Fibroblast of mammary gland (primary cell): ENCODE measurements at regions not wholly inside any gene's neighbourhood (a gene's known extent, or its start where the extent isn't known, plus 50 kb on each side); places are given as distances from the start of the nearest gene placed in this dataset.

Experiments
- DNase-seq: peaks from one replicate; pipeline ENCODE4 v3.0.0-alpha.2; 2010; ENCODE audit warnings: low read depth
- H3K4me3 ChIP-seq: 2 replicates; pipeline ENCODE4 v1.5.1; 2011; ENCODE audit warnings: low read depth, mild to moderate bottlenecking, low read length, moderate library complexity; ENCODE audit not compliant: control insufficient read depth
- TF ChIP-seq, protein P1 (sequence below): conservative IDR thresholded peaks from 2 replicates; pipeline ENCODE4 v1.5.1; 2011; ENCODE audit warnings: low read depth, low read length, inconsistent platforms; ENCODE audit not compliant: control insufficient read depth, insufficient read depth

DNA sequence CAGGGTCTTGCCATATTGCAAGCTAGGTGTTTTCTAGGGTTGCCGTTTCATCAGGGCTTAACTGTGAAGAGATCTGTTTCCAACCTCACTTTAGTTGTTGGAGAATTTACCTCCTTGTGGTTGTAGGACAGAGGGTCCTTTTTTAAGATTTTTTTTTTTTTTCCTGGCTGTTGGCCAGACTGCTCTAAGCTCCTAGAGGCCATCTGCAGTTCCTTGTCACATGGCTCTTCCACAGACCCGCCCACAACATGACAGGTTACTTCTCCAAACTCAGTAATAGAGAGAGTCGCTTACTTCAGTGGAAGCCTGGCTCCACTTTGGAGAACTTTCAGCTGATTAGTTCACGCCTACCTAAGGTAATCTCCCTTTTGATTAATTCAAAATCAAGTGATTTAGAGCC is 543.7 kb downstream of the DMRTA1 start:
- DNase-seq = no peak
- TF ChIP-seq, protein P1, sequence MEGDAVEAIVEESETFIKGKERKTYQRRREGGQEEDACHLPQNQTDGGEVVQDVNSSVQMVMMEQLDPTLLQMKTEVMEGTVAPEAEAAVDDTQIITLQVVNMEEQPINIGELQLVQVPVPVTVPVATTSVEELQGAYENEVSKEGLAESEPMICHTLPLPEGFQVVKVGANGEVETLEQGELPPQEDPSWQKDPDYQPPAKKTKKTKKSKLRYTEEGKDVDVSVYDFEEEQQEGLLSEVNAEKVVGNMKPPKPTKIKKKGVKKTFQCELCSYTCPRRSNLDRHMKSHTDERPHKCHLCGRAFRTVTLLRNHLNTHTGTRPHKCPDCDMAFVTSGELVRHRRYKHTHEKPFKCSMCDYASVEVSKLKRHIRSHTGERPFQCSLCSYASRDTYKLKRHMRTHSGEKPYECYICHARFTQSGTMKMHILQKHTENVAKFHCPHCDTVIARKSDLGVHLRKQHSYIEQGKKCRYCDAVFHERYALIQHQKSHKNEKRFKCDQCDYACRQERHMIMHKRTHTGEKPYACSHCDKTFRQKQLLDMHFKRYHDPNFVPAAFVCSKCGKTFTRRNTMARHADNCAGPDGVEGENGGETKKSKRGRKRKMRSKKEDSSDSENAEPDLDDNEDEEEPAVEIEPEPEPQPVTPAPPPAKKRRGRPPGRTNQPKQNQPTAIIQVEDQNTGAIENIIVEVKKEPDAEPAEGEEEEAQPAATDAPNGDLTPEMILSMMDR = no peak

DNA sequence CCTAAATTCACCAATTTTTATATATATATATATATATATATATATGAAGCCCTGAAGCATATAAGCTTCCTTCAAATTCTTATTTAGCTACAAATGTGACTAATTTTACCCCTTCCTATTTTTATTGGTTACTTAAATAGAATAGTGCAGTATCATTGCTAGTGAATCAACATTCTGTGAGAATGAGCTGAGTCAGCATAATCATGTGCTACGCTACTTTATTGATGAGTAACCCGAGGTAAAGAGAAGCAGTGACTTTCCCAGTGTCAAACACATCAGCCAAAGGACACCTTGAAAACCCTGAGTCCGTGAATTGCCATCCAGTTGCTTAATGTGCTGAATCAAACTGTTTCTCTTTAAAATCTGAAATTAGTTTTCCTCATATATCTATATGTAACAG is 546.2 kb downstream of the DMRTA1 start:
- H3K4me3 ChIP-seq = no peak overlapping the region
- TF ChIP-seq, protein P1 = no peak
- DNase-seq = peak; percentile 23

More for the DNA sequence above, 543.7 kb downstream of the DMRTA1 start:
- no peak overlapping the region for H3K4me3 ChIP-seq

DNA sequence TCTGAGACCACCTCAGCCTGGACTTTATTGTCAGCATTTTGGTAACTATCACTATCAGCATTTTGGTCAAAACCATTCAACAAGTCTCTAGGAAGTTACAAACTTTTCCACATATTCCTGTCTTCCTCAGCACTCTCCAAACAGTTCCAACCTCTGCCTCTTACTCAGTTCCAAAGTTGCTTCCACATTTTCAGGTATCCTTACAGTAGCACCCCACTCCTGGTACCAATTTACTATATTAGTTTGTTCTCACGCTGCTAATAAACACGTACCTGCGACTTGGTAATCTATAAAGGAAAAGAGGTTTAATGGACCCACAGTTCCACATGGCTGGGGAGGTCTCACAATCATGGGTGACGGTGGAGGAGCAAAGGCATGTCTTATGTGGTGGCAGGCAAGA is 551.3 kb downstream of the DMRTA1 start:
- DNase-seq = no peak
- H3K4me3 ChIP-seq = no peak overlapping the region
- TF ChIP-seq, protein P1 = no peak

DNA sequence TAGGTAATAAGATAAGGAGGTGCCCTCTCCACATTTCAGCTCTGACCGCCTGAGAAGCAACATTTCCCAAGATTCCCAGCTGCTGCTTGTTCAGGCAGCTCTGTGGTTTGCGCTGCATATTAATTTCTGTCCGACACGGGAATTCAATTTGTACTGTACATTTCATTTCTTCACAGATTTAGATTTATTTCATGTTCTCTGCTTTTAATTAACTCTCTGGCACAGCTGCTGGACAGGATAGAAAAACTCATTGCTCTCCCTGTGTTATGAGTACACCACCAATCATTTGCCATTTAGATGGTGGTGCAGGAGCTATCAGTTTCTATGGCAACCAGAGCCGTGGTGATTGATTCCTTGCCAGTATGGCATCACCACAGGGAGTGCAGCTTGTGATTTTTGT is 558.5 kb downstream of the DMRTA1 start:
- peak; percentile 7 for DNase-seq
- TF ChIP-seq, protein P1 = no peak
- H3K4me3 ChIP-seq = no peak overlapping the region

DNA sequence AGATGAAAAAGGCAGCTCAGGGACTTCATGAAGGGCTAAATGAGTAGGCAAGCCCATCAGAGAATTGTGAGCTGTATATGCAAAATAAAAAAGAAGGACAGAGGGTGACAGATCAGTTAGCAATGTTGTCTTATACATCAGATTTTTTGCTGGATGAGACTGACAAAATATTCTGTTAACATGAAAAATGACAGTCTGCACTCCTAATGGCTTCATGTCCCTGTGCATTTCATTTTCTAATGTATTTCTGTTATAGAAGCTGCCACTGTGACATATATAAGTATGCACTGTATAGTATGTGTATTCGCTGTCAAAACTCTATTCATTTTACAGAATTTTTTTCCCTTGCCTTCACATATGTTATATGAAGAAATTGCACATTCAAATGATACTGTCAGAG is 559.5 kb downstream of the DMRTA1 start:
- no peak overlapping the region for H3K4me3 ChIP-seq
- TF ChIP-seq, protein P1 = no peak
- DNase-seq = no peak

DNA sequence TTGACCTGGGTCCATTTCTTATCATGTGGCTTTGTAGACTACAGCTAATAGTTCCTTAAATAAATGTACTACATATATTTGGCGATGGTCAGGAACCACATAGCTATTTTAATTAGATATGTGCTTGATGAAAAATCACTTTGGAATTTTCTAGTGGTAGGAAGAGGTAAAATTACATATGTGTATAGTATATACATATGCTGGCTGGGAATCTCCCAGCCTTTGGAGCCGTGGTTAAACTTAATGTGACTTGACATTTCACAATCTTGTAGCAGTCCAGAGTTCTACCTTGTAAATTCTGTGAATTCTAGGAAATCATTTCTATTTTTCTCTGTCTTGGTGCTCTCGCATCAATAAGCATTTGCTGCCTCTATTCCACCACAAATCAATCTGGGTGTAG is 565.0 kb downstream of the DMRTA1 start:
- TF ChIP-seq, protein P1 = no peak

DNA sequence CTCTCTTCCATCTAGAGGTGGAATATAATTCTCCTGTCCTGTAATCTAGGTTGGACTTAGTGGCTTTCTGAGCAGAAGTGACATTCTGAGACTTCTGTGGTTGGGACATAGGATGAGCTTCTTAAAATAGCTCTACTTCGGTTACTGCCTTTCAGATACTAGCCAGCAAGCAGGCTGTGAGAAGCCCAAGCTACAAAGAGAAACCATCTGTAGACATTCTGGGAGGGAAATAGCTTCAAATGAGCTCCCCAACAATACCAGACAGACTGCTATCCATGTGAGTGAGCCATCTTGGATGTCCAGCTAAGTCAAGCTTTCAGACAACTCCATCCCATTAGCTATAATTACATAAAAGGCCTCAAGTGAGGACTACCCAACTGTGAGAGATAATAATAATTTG is 568.9 kb downstream of the DMRTA1 start:
- no peak for DNase-seq
- TF ChIP-seq, protein P1 = no peak
- no peak overlapping the region for H3K4me3 ChIP-seq

More for the DNA sequence above, 565.0 kb downstream of the DMRTA1 start:
- no peak overlapping the region for H3K4me3 ChIP-seq
- peak; percentile 16 for DNase-seq
